Mucosa of descending colon (tissue), 3 donors: ENCODE measurements at regions not wholly inside any gene's neighbourhood (a gene's known extent, or its start where the extent isn't known, plus 50 kb on each side); places are given as distances from the start of the nearest gene placed in this dataset.
"Not testable (repeated sequence)": the region's sequence is repeated elsewhere in the genome, so short reads cannot be mapped to it uniquely, and the experiment has no call there.

Experiments used
- ATAC-seq: fragments of 200-7000 bp; cut with Tn5 transposase; one replicate; pipeline ENCODE4 v1.9.1; 2020; ENCODE audit warnings: mild to moderate bottlenecking, moderate library complexity
- DNase-seq, 3 donors: peaks; one replicate each; pipeline ENCODE4 v3.0.0-alpha.2; 2020
- H3K36me3 ChIP-seq: fragments of 200-600 bp; one replicate; pipeline ENCODE4 v1.8.0; 2021; ENCODE audit warnings: low read depth, mild to moderate bottlenecking
- H3K4me1 ChIP-seq: fragments of 200-600 bp; one replicate; pipeline ENCODE4 v1.8.0; 2021; ENCODE audit warnings: low read depth, mild to moderate bottlenecking
- H3K4me3 ChIP-seq: fragments of 200-600 bp; one replicate; pipeline ENCODE4 v1.8.0; 2021; ENCODE audit warnings: mild to moderate bottlenecking
- H3K9me3 ChIP-seq: fragments of 200-600 bp; one replicate; pipeline ENCODE4 v1.8.0; 2021; ENCODE audit warnings: mild to moderate bottlenecking
- CTCF ChIP-seq: fragments of 200-600 bp; IDR thresholded peaks from one replicate; pipeline ENCODE4 v1.8.0; 2022; ENCODE audit warnings: antibody characterized with exemption, mild to moderate bottlenecking
- intact Hi-C, 2 donors: fragments of 100-400 bp; cut with DNase I in 1 of 2; cut with micrococcal nuclease in 1 of 2; formaldehyde crosslinking; loops; one replicate each; pipeline versions ENCODE4 v1.11.0 to v1.11.1; 2022; cut with DNase I, micrococcal nuclease
- donor health status: DM: no; HTN: no; CAD: no; lungs with moderate emphysema.
- donor health status: DM: no; HTN: no; CAD: no.
- donor health status: DM: no; HTN: yes; CAD: no.

GRCh38 chr10:25828475-25828874 lies 105.6 kb upstream of the MYO3A start:
- ATAC-seq (no peak), DNase-seq (no peak)
- no peak overlapping the region for H3K4me3 ChIP-seq
- intact Hi-C loops: no loop called here
- H3K4me1 ChIP-seq: no peaks in the 10 kb centered on the region
- H3K36me3 ChIP-seq: no peaks in the 10 kb centered on the region
- no peak for TF ChIP-seq CTCF
- H3K9me3 ChIP-seq: no peaks in the 10 kb centered on the region

- intact Hi-C loops: no loop called here
- ATAC-seq: no peak
- H3K4me3 ChIP-seq: no peak overlapping the region
- DNase-seq: no peak
- no peaks in the 10 kb centered on the region for H3K9me3 ChIP-seq
- no peak for TF ChIP-seq CTCF
- no peaks in the 10 kb centered on the region for H3K36me3 ChIP-seq
- H3K4me1 ChIP-seq: no peaks in the 10 kb centered on the region
Observed at GRCh38 chr10:25831080-25831479, 102.9 kb upstream of the MYO3A start.

GRCh38 chr10:25839683-25840082 lies 94.3 kb upstream of the MYO3A start:
- no peak for TF ChIP-seq CTCF
- no peak for DNase-seq
- no peak overlapping the region for H3K4me3 ChIP-seq
- no peaks in the 10 kb centered on the region for H3K36me3 ChIP-seq
- no peaks in the 10 kb centered on the region for H3K4me1 ChIP-seq
- ATAC-seq: no peak
- intact Hi-C loops: no loop called here
- no peaks in the 10 kb centered on the region for H3K9me3 ChIP-seq

- ATAC-seq: not testable (repeated sequence)
Observed at GRCh38 chr10:25840875-25841274, 93.2 kb upstream of the MYO3A start.

GRCh38 chr10:25842146-25842545 lies 91.9 kb upstream of the MYO3A start:
- no peaks in the 10 kb centered on the region for H3K4me1 ChIP-seq
- no peak for DNase-seq
- H3K4me3 ChIP-seq: no peak overlapping the region
- no peaks in the 10 kb centered on the region for H3K9me3 ChIP-seq
- no peak for TF ChIP-seq CTCF
- H3K36me3 ChIP-seq: no peaks in the 10 kb centered on the region
- intact Hi-C loops: no loop called here
- ATAC-seq: no peak

More at GRCh38 chr10:25840875-25841274, 93.2 kb upstream of the MYO3A start:
- H3K9me3 ChIP-seq, H3K36me3 ChIP-seq, DNase-seq, H3K4me1 ChIP-seq, intact Hi-C loops, H3K4me3 ChIP-seq: not testable (repeated sequence)

GRCh38 chr10:25843551-25844170 lies 90.4 kb upstream of the MYO3A start:
- ATAC-seq: no peak
- H3K4me1 ChIP-seq: no peaks in the 10 kb centered on the region
- no peaks in the 10 kb centered on the region for H3K36me3 ChIP-seq

GRCh38 chr10:25844716-25845115 lies 89.3 kb upstream of the MYO3A start:
- DNase-seq, H3K4me1 ChIP-seq, H3K9me3 ChIP-seq, H3K36me3 ChIP-seq, H3K4me3 ChIP-seq, intact Hi-C loops, ATAC-seq: not testable (repeated sequence)

More at GRCh38 chr10:25843551-25844170, 90.4 kb upstream of the MYO3A start:
- Histone ChIP-seq H3K9me3 (no peaks in the 10 kb centered on the region), H3K4me3 (no peak overlapping the region)
- TF ChIP-seq CTCF: no peak
- intact Hi-C loops: no loop called here
- DNase-seq: no peak
